GM12872 (cell line): ENCODE measurements at regions not wholly inside any gene's neighbourhood (a gene's known extent, or its start where the extent isn't known, plus 50 kb on each side); places are given as distances from the start of the nearest gene placed in this dataset.

Experiments used
- CTCF ChIP-seq: IDR thresholded peaks from 3 replicates; pipeline ENCODE4 v1.5.1; 2011; ENCODE audit warnings: low read depth, mild to moderate bottlenecking, low read length, moderate library complexity; ENCODE audit not compliant: insufficient read depth

GRCh38 chr6:14861491-14861943 is 384.4 kb upstream of the JARID2 start:
- no peak for TF ChIP-seq CTCF

DNA sequence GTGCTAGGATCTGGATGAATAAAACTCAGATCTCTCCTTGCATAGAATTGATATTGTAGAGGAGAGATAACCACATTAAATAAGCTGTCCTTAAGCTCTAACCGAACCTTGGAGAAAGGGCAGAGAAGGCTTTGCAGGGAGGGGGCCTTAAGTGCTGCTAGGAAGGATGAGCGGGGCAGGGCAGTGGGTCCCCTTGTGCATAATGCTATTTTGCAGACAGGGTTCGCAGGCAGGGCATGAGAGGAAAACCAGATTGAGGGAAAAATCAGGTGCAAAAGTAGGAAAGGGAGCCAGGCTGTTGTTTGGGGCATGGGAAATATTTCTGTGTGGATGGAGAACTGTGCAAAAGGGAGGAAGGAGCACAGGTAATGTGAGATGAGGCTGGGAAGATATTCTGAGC is 383.0 kb upstream of the JARID2 start:
- TF ChIP-seq CTCF: no peak

GRCh38 chr6:14863902-14864850 is 381.7 kb upstream of the JARID2 start:
- no peak for TF ChIP-seq CTCF

DNA sequence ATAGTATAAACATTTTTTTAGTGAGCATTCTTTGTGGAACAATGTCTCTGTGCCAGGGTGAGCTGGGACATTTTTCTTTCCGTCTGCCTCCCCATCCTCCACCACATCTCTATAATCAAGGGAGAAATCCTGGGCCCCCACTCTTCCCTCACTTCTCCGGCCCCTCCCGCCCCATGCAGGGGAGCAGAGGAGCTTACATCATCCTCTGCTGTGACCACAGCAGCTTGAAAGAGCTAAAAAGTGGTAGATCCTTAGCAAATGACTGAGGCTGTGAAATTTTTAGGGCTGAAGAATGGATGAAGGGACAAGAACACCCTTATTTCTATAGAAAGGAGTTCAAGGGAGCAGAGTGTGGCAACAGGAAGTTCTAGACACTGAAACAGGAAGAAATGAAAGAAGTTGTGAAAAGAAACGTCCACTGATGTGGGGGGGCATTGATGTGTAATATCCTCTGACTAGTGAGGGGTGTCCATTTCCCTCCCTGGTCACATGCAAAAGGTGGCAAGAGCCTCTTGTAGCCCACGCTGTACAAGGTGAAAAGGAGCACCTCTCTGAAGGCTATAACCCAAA is 380.3 kb upstream of the JARID2 start:
- no peak for TF ChIP-seq CTCF

DNA sequence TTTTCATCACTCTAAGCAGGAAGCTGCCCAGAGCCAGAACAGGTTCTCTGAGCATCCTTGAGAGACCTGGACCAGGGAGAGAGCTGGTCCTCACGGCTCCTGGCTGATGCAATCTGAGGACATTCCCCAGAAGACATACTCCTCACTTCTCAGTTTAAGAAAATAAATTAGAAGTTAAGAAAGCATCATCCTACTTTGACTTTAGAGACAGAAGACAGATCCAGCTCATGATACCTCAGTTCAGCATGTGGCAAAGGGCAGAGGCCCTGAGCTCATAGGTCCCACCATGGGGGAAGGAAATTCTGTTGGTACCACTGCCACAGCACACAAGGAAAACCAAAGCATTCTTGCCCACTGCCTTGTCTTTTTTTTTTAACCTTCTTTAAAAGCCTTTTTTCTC is 378.1 kb upstream of the JARID2 start:
- no peak for TF ChIP-seq CTCF

- no peak for TF ChIP-seq CTCF
Observed at GRCh38 chr6:14871221-14871620, 374.6 kb upstream of the JARID2 start.

DNA sequence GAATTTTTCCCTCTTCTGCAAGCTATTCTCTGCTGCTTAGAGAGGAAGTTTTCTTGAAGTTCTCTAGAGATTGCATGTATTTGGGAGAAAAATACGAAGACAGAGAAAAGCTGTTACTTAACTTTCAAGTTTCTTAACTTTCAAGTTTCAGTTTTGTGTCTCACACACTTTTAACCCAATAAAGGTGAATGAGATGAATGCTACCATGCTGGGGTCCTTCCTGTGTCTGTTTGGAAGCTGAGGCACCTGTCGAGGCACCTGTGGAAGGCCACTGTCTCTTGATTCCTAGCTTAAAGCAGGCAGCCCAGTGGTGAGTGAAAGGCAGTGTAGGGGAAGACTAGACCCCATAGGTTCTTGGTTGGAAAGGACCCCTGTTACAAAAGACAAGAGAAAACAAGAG is 372.8 kb upstream of the JARID2 start:
- TF ChIP-seq CTCF: no peak
